GM23248 (cell line): ENCODE measurements at regions not wholly inside any gene's neighbourhood (a gene's known extent, or its start where the extent isn't known, plus 50 kb on each side); places are given as distances from the start of the nearest gene placed in this dataset.

Source experiments
- DNase-seq: peaks from one replicate; pipeline ENCODE4 v3.0.0-alpha.2; 2015
- H2AFZ ChIP-seq: fragments of 200-600 bp; sonication (generic); 2 replicates; pipeline ENCODE4 v1.6.1; 2016; ENCODE audit warnings: antibody characterized with exemption
- H3F3A ChIP-seq: fragments of 200-600 bp; sonication (generic); 2 replicates; pipeline ENCODE4 v1.6.1; 2016; ENCODE audit warnings: mild to moderate bottlenecking, antibody characterized with exemption, mixed run types; ENCODE audit not compliant: insufficient read depth
- H3K27ac ChIP-seq: fragments of 200-600 bp; sonication (generic); 2 replicates; pipeline ENCODE4 v1.5.1; 2016; ENCODE audit warnings: mild to moderate bottlenecking
- H3K27me3 ChIP-seq: fragments of 200-600 bp; sonication (generic); replicated peaks from 2 replicates; pipeline ENCODE4 v1.6.1; 2016; ENCODE audit warnings: mild to moderate bottlenecking; ENCODE audit not compliant: insufficient read depth
- H3K36me3 ChIP-seq: fragments of 200-600 bp; sonication (generic); 2 replicates; pipeline ENCODE4 v1.6.1; 2016; ENCODE audit warnings: low read depth, mild to moderate bottlenecking
- H3K4me1 ChIP-seq: fragments of 200-600 bp; sonication (generic); 2 replicates; pipeline ENCODE4 v1.6.1; 2016; ENCODE audit warnings: mild to moderate bottlenecking; ENCODE audit not compliant: insufficient read depth
- H3K4me2 ChIP-seq: fragments of 200-600 bp; sonication (generic); one replicate; pipeline ENCODE4 v1.6.1; 2016; ENCODE audit warnings: mild to moderate bottlenecking; ENCODE audit not compliant: unreplicated experiment
- H3K4me3 ChIP-seq: fragments of 200-600 bp; sonication (generic); 2 replicates; pipeline ENCODE4 v1.5.1; 2016; ENCODE audit warnings: mild to moderate bottlenecking
- H3K79me2 ChIP-seq: fragments of 200-600 bp; sonication (generic); 2 replicates; pipeline ENCODE4 v1.6.1; 2016; ENCODE audit warnings: mild to moderate bottlenecking; ENCODE audit not compliant: insufficient read depth
- H3K9ac ChIP-seq: fragments of 200-600 bp; sonication (generic); 2 replicates; pipeline ENCODE4 v1.6.1; 2016; ENCODE audit warnings: mild to moderate bottlenecking
- H3K9me2 ChIP-seq: fragments of 200-600 bp; sonication (generic); 2 replicates; pipeline ENCODE4 v1.6.1; 2016; ENCODE audit warnings: mixed run types, mild to moderate bottlenecking, moderate library complexity; ENCODE audit not compliant: insufficient read depth
- H3K9me3 ChIP-seq: fragments of 200-600 bp; sonication (generic); one replicate; pipeline ENCODE4 v1.6.1; 2017; ENCODE audit warnings: low read depth
- H4K20me1 ChIP-seq: fragments of 200-600 bp; sonication (generic); 2 replicates; pipeline ENCODE4 v1.6.0; 2016; ENCODE audit not compliant: insufficient read depth
- EZH2 ChIP-seq: fragments of 200-600 bp; sonication (generic); IDR thresholded peaks from 2 replicates; pipeline ENCODE4 v1.6.1; 2018; ENCODE audit warnings: antibody characterized with exemption, mild to moderate bottlenecking; ENCODE audit not compliant: insufficient read depth, poor library complexity, severe bottlenecking
- EZH2phosphoT487 ChIP-seq: fragments of 200-600 bp; sonication (generic); IDR thresholded peaks from 2 replicates; pipeline ENCODE4 v1.6.1; 2018; ENCODE audit warnings: antibody characterized with exemption, moderate library complexity, mild to moderate bottlenecking, low read depth; ENCODE audit not compliant: insufficient read depth
- WGBS, 2 experiments: methylation state at CpG; one replicate each; pipeline ENCODE4 v1.1.6; 2015 to 2017; ENCODE audit warnings: low lambda C conversion rate in 2 of 2, low coverage in 1 of 2; ENCODE audit errors: missing lambda C conversion rate in 2 of 2; 5-methylcytosine and 5-hydroxymethylcytosine counted together
- in situ Hi-C: fragments of 300-500 bp; cut with MboI; formaldehyde crosslinking; loops from 2 replicates; pipeline ENCODE4 v1.15.0; 2020

- Histone ChIP-seq H3K9me3 (no peaks in the 10 kb centered on the region), H3K36me3 (no peaks in the 10 kb centered on the region), H3K4me1 (no peaks in the 10 kb centered on the region), H3K4me3 (no peak overlapping the region), H3K9me2 (no peaks in the 10 kb centered on the region), H3K79me2 (no peaks in the 10 kb centered on the region), H3K9ac (no peak overlapping the region), H3K27me3 (no peaks in the 10 kb centered on the region), H4K20me1 (no peaks in the 10 kb centered on the region), H2AFZ (no peak overlapping the region), H3F3A (no peaks in the 10 kb centered on the region), H3K27ac (no peak overlapping the region), H3K4me2 (no peak overlapping the region)
- in situ Hi-C loops = no loop called here
- WGBS, 2 experiments = 8 to 12% methylated on average over 4 of the region's 4 CpGs
- TF ChIP-seq EZH2 = no peak
- TF ChIP-seq EZH2phosphoT487 = no peak
- no peak for DNase-seq
Measured at GRCh38 chr15:85984241-85984640, 95.4 kb upstream of the AGBL1 start.

GRCh38 chr15:85986116-85986515 is 93.6 kb upstream of the AGBL1 start:
- TF ChIP-seq EZH2 (no peak), EZH2phosphoT487 (no peak)
- Histone ChIP-seq H3F3A (no peaks in the 10 kb centered on the region), H3K9me2 (no peaks in the 10 kb centered on the region), H3K79me2 (no peaks in the 10 kb centered on the region), H2AFZ (no peak overlapping the region), H3K36me3 (no peaks in the 10 kb centered on the region), H3K4me1 (no peaks in the 10 kb centered on the region), H3K27me3 (no peaks in the 10 kb centered on the region), H3K27ac (no peak overlapping the region), H3K9me3 (no peaks in the 10 kb centered on the region), H3K4me3 (no peak overlapping the region), H4K20me1 (no peaks in the 10 kb centered on the region), H3K9ac (no peak overlapping the region), H3K4me2 (no peak overlapping the region)
- in situ Hi-C loops = no loop called here
- no peak for DNase-seq
- 0 to 4% methylated on average over 4 of the region's 4 CpGs for WGBS, 2 experiments

- Histone ChIP-seq H3K27ac (no peak overlapping the region), H3K27me3 (no peaks in the 10 kb centered on the region), H3K4me2 (no peak overlapping the region), H3K9me3 (no peaks in the 10 kb centered on the region), H3F3A (no peaks in the 10 kb centered on the region), H2AFZ (no peak overlapping the region), H3K36me3 (no peaks in the 10 kb centered on the region), H3K9ac (no peak overlapping the region), H3K4me1 (no peaks in the 10 kb centered on the region), H3K9me2 (no peaks in the 10 kb centered on the region), H3K79me2 (no peaks in the 10 kb centered on the region), H3K4me3 (no peak overlapping the region), H4K20me1 (no peaks in the 10 kb centered on the region)
- no peak for DNase-seq
- in situ Hi-C loops = no loop called here
- TF ChIP-seq EZH2phosphoT487 (no peak), EZH2 (no peak)
- 2 to 4% methylated on average over 4 of the region's 4 CpGs for WGBS, 2 experiments
Measured at GRCh38 chr15:85986741-85987140, 92.9 kb upstream of the AGBL1 start.

GRCh38 chr15:85988741-85989140 is 90.9 kb upstream of the AGBL1 start:
- H3K4me1 ChIP-seq = no peaks in the 10 kb centered on the region
- H3K9me2 ChIP-seq = no peaks in the 10 kb centered on the region
- no peak for DNase-seq
- no peaks in the 10 kb centered on the region for H4K20me1 ChIP-seq
- in situ Hi-C loops = no loop called here
- H3K4me3 ChIP-seq = no peak overlapping the region
- H3K36me3 ChIP-seq = no peaks in the 10 kb centered on the region
- no peak overlapping the region for H2AFZ ChIP-seq
- H3K27ac ChIP-seq = no peak overlapping the region
- H3K27me3 ChIP-seq = no peaks in the 10 kb centered on the region
- no peak overlapping the region for H3K9ac ChIP-seq
- H3K9me3 ChIP-seq = no peaks in the 10 kb centered on the region
- TF ChIP-seq EZH2phosphoT487 = no peak
- no peak for TF ChIP-seq EZH2
- no peak overlapping the region for H3K4me2 ChIP-seq
- WGBS, 2 experiments = 20 to 25% methylated on average over 5 of the region's 5 CpGs
- no peaks in the 10 kb centered on the region for H3F3A ChIP-seq
- H3K79me2 ChIP-seq = no peaks in the 10 kb centered on the region

GRCh38 chr15:85992224-85992623 is 87.4 kb upstream of the AGBL1 start:
- Histone ChIP-seq H3K9me3 (no peaks in the 10 kb centered on the region), H3K4me3 (no peak overlapping the region), H2AFZ (no peak overlapping the region), H3K27ac (no peak overlapping the region), H4K20me1 (no peaks in the 10 kb centered on the region), H3K79me2 (no peaks in the 10 kb centered on the region), H3K9ac (no peak overlapping the region), H3K4me1 (no peaks in the 10 kb centered on the region), H3K9me2 (no peaks in the 10 kb centered on the region), H3K27me3 (no peaks in the 10 kb centered on the region), H3K4me2 (no peak overlapping the region), H3K36me3 (no peaks in the 10 kb centered on the region), H3F3A (no peaks in the 10 kb centered on the region)
- no peak for DNase-seq
- in situ Hi-C loops = no loop called here
- no peak for TF ChIP-seq EZH2phosphoT487
- no peak for TF ChIP-seq EZH2
- 5 to 10% methylated on average over 3 of the region's 3 CpGs for WGBS, 2 experiments
